Spinal cord (tissue), 9 donors: ENCODE measurements at regions not wholly inside any gene's neighbourhood (a gene's known extent, or its start where the extent isn't known, plus 50 kb on each side); places are given as distances from the start of the nearest gene placed in this dataset.

ENCODE experiments used
- DNase-seq, 6 donors: peaks; one replicate each; pipeline versions ENCODE4 v3.0.0 to v3.0.0-alpha.2; 2013 to 2015; ENCODE audit warnings: low spot score in 6 of 6, low read depth in 4 of 6
- H3K27ac ChIP-seq: one replicate; pipeline ENCODE4 v1.5.1; 2013; ENCODE audit warnings: low read depth, low read length, control low read depth
- H3K27me3 ChIP-seq: one replicate; pipeline ENCODE4 v1.6.1; 2013; ENCODE audit warnings: low read length; ENCODE audit not compliant: control insufficient read depth, insufficient read depth
- H3K36me3 ChIP-seq: one replicate; pipeline ENCODE4 v1.6.1; 2013; ENCODE audit warnings: low read length; ENCODE audit not compliant: control insufficient read depth, insufficient read depth
- H3K4me1 ChIP-seq: one replicate; pipeline ENCODE4 v1.6.1; 2013; ENCODE audit warnings: low read length; ENCODE audit not compliant: control insufficient read depth, insufficient read depth
- H3K4me3 ChIP-seq: one replicate; pipeline ENCODE4 v1.5.1; 2013; ENCODE audit warnings: low read depth, low read length, control low read depth
- H3K9me3 ChIP-seq: one replicate; pipeline ENCODE4 v1.6.1; 2013; ENCODE audit warnings: low read length; ENCODE audit not compliant: control insufficient read depth, insufficient read depth
- WGBS: methylation state at CpG from one replicate; pipeline ENCODE4 v1.1.5; 2013; ENCODE audit warnings: missing lambda C conversion rate; ENCODE audit not compliant: insufficient coverage; 5-methylcytosine and 5-hydroxymethylcytosine counted together
- donor health status: healthy.

GRCh38 chr6:125503181-125503580 lies 201.4 kb upstream of the HDDC2 start:
- Histone ChIP-seq H3K4me1 (no peaks in the 10 kb centered on the region), H3K27me3 (no peaks in the 10 kb centered on the region), H3K4me3 (no peak overlapping the region), H3K27ac (no peak overlapping the region), H3K9me3 (no peaks in the 10 kb centered on the region), H3K36me3 (no peaks in the 10 kb centered on the region)
- 68% methylated on average over 3 of the region's 3 CpGs for WGBS
- no peak for DNase-seq

GRCh38 chr6:125507987-125508655 lies 206.4 kb upstream of the HDDC2 start:
- Histone ChIP-seq H3K4me1 (no peaks in the 10 kb centered on the region), H3K36me3 (no peaks in the 10 kb centered on the region), H3K4me3 (no peak overlapping the region), H3K27ac (no peak overlapping the region), H3K9me3 (peaks cover 2% of the 10 kb centered on the region), H3K27me3 (no peaks in the 10 kb centered on the region)
- 56% methylated on average over 3 of the region's 4 CpGs for WGBS
- DNase-seq = peak in 4 of 6 donors; percentile 15 to 77 (median 40)

- no CpG with 5 or more reads among the region's 1 CpG for WGBS
- no peak overlapping the region for H3K27ac ChIP-seq
Measured at GRCh38 chr6:125508793-125509192, 207.0 kb upstream of the HDDC2 start.

DNA sequence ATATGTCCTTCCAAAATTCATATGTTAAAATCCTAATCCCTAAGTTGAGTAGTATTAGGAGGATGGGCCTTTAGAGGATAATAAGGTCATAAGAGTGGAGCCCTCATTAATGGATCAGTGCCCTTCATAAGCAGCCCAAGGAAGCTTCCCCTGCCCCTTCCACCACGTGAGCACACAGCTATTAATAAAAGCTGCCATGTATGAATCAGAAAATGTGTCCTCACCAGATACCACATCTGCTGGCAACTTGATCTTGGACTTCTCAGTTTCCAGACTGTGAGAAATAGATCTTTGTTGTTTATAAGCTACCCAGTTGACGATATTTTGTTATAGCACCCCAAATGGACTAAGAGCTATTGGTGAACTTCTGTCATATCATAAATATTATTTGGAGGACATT lies 207.7 kb upstream of the HDDC2 start:
- peaks cover 2% of the 10 kb centered on the region for H3K9me3 ChIP-seq
- no CpG with 5 or more reads among the region's 2 CpGs for WGBS
- H3K27ac ChIP-seq = no peak overlapping the region
- no peaks in the 10 kb centered on the region for H3K36me3 ChIP-seq
- H3K27me3 ChIP-seq = no peaks in the 10 kb centered on the region
- no peak overlapping the region for H3K4me3 ChIP-seq
- no peaks in the 10 kb centered on the region for H3K4me1 ChIP-seq
- no peak for DNase-seq

More at GRCh38 chr6:125508793-125509192, 207.0 kb upstream of the HDDC2 start:
- Histone ChIP-seq H3K4me3 (no peak overlapping the region), H3K4me1 (no peaks in the 10 kb centered on the region), H3K36me3 (no peaks in the 10 kb centered on the region), H3K9me3 (peaks cover 2% of the 10 kb centered on the region), H3K27me3 (no peaks in the 10 kb centered on the region)
- DNase-seq = no peak

- no peak overlapping the region for H3K27ac ChIP-seq
Measured at GRCh38 chr6:125510405-125510804, 208.6 kb upstream of the HDDC2 start.

DNA sequence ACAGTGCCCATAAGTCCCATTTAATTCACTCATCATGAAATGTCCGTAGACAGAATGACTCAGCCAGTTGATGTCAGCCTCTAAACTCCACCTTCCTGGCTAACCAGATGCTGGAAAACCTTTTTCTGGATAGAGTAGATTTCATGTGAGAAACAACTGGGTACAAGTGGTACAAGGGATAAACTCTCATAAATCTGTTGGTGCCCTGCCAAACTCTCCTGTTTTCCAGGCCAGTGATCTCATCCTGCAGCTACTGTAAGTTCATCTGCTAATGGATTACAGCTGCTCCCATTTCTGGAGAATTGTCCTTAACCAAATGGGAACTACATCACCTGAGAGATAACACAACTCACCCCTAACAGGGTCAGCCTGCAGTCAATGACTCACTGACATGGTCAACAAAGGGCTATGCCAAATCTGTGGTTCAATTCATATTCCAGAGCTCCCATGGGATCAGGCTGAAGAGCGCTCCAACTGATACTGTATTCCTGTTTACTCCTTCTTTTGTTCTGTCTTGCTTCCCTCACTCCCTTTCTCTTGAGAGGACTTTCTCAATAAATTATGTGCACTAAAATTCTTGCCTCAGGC lies 210.1 kb upstream of the HDDC2 start:
- no peaks in the 10 kb centered on the region for H3K4me1 ChIP-seq
- DNase-seq = no peak
- no peak overlapping the region for H3K4me3 ChIP-seq
- 100% methylated on average over 1 of the region's 2 CpGs for WGBS
- peaks cover 2% of the 10 kb centered on the region for H3K9me3 ChIP-seq
- H3K27me3 ChIP-seq = no peaks in the 10 kb centered on the region
- no peaks in the 10 kb centered on the region for H3K36me3 ChIP-seq
- no peak overlapping the region for H3K27ac ChIP-seq

More at GRCh38 chr6:125510405-125510804, 208.6 kb upstream of the HDDC2 start:
- WGBS = no CpG with 5 or more reads among the region's 2 CpGs
- H3K4me3 ChIP-seq = no peak overlapping the region
- no peak for DNase-seq
- no peaks in the 10 kb centered on the region for H3K36me3 ChIP-seq
- no peaks in the 10 kb centered on the region for H3K4me1 ChIP-seq
- no peaks in the 10 kb centered on the region for H3K27me3 ChIP-seq
- H3K9me3 ChIP-seq = peaks cover 2% of the 10 kb centered on the region

- no CpG with 5 or more reads among the region's 2 CpGs for WGBS
- Histone ChIP-seq H3K4me1 (no peaks in the 10 kb centered on the region), H3K27me3 (no peaks in the 10 kb centered on the region), H3K9me3 (peaks cover 2% of the 10 kb centered on the region), H3K27ac (no peak overlapping the region), H3K4me3 (no peak overlapping the region), H3K36me3 (no peaks in the 10 kb centered on the region)
- no peak for DNase-seq
Measured at GRCh38 chr6:125512621-125513020, 210.9 kb upstream of the HDDC2 start.

DNA sequence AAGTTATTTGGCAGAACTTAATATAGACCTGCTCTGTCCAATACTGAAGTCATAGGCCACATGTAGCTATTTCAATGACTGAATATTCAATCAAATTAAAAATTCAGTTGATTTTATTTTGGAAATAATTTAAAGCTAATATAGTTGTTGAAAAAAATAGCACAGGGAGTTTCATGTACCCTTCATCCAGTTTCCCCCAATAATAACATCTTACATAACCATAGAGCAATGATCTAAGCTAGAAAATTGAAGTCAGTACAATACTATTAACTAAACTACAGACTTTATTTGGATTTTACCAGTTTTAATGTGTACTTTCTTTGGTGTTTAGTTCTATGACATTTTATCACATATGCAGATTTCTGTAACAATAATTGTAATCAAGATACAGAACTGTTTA lies 212.2 kb upstream of the HDDC2 start:
- Histone ChIP-seq H3K27me3 (no peaks in the 10 kb centered on the region), H3K36me3 (no peaks in the 10 kb centered on the region), H3K4me1 (no peaks in the 10 kb centered on the region), H3K9me3 (peaks cover 2% of the 10 kb centered on the region), H3K27ac (no peak overlapping the region), H3K4me3 (no peak overlapping the region)
- no peak for DNase-seq

DNA sequence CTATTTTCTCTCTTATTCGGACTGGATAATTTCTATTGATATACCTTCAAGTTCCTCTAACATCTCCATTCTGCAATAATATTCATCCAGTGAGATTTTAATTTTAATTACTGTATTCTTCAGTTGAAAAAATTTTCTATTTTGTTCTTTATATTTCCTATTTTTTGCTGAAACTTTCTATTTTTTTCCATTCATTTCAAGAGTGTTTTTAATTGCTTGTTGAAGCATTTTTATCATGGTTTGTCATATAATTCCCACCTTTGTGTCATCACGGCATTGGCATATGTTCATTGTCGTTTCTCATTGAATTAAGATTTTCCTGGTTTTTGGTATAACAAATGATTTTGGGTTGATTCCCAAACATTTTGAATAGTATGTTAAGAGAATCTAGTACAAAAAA lies 214.9 kb upstream of the HDDC2 start:
- H3K4me1 ChIP-seq = no peaks in the 10 kb centered on the region
- no peak for DNase-seq
- H3K36me3 ChIP-seq = no peaks in the 10 kb centered on the region
- H3K27me3 ChIP-seq = no peaks in the 10 kb centered on the region
- H3K9me3 ChIP-seq = peaks cover 2% of the 10 kb centered on the region
- 100% methylated on average over 2 of the region's 3 CpGs for WGBS
- no peak overlapping the region for H3K27ac ChIP-seq
- no peak overlapping the region for H3K4me3 ChIP-seq

DNA sequence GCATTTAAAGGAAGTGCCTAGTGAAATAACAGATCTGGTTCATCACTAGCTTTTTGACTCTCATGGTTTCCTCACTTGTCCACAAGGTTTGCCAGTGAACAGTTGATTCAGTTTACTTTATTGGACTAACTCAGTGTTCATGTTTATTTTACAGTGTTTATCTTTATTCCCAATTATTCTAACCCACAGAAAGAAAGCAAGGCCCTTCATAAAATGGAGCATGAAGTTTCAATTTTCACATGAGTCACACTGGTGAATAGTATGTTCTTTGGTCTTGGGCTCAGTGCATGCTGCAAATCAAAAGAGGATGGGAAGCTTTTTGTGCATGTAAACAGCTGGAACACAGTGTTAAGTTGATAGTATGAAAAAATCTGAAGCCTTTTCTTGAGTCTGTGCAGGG lies 217.6 kb upstream of the HDDC2 start:
- no peaks in the 10 kb centered on the region for H3K9me3 ChIP-seq
- DNase-seq = no peak
- no peak overlapping the region for H3K4me3 ChIP-seq
- no peaks in the 10 kb centered on the region for H3K27me3 ChIP-seq
- no peak overlapping the region for H3K27ac ChIP-seq
- H3K4me1 ChIP-seq = no peaks in the 10 kb centered on the region
- H3K36me3 ChIP-seq = no peaks in the 10 kb centered on the region
